Esophagus muscularis mucosa (tissue), 3 donors: ENCODE measurements at regions not wholly inside any gene's neighbourhood (a gene's known extent, or its start where the extent isn't known, plus 50 kb on each side); places are given as distances from the start of the nearest gene placed in this dataset.

Experiments
- CTCF ChIP-seq, 3 experiments: fragments of 200-600 bp in 2 of 3; fragments of 450-650 bp in 1 of 3; sonication (generic) in 2 of 3; IDR thresholded peaks; one replicate each; pipeline ENCODE4 v1.5.1; 2017 to 2019; ENCODE audit warnings: antibody characterized with exemption in 3 of 3, mild to moderate bottlenecking in 2 of 3, moderate library complexity in 1 of 3
- POLR2A ChIP-seq: fragments of 450-650 bp; IDR thresholded peaks from one replicate; pipeline ENCODE4 v1.6.1; 2017; ENCODE audit warnings: antibody characterized with exemption, moderate library complexity, mild to moderate bottlenecking, low read depth
- POLR2AphosphoS5 ChIP-seq, 2 donors: sonication (generic); formaldehyde crosslinking; IDR thresholded peaks; one replicate each; pipeline ENCODE4 v1.6.1; 2017; ENCODE audit warnings: antibody characterized with exemption in 2 of 2

- TF ChIP-seq CTCF (IDR thresholded peaks at IDR 0.05) (no peak), POLR2A (no peak), POLR2AphosphoS5 (IDR thresholded peaks at IDR 0.05) (no peak)
Observed at GRCh38 chr14:53692885-53693284, 263.7 kb downstream of the BMP4 start.
